ENCODE measurements at regions not wholly inside any gene's neighbourhood (a gene's known extent, or its start where the extent isn't known, plus 50 kb on each side); places are given as distances from the start of the nearest gene placed in this dataset. TPM values are rescaled to one million over a fixed set of nuclear protein-coding genes. Genes with fewer than 3 reads are reported as not detected.

Small RNAs in the stretch of these regions (microRNA-seq; reads per million reads assigned to microRNA genes)
- not detected for gene MIR3683

Data from sciatic nerve (tissue), 1 donor.